Keratinocyte (primary cell): ENCODE measurements at regions not wholly inside any gene's neighbourhood (a gene's known extent, or its start where the extent isn't known, plus 50 kb on each side); places are given as distances from the start of the nearest gene placed in this dataset.

Experiments
- DNase-seq: peaks from one replicate; pipeline ENCODE4 v3.0.0-alpha.2; 2011; ENCODE audit warnings: low read depth, missing footprints, low spot score
- FAIRE-seq: peaks from 2 replicates; lab custom pipeline; 2011; peaks lifted over from hg19 to GRCh38; lab: Jason Lieb, UNC
- H2AFZ ChIP-seq: 2 replicates; pipeline ENCODE4 v1.6.0; 2012; ENCODE audit warnings: low read length, control low read depth, inconsistent platforms; ENCODE audit not compliant: control insufficient read depth
- H3K27ac ChIP-seq: 2 replicates; pipeline ENCODE4 v1.5.1; 2011; ENCODE audit warnings: low read length; ENCODE audit not compliant: control insufficient read depth, insufficient read depth
- H3K27me3 ChIP-seq: 3 replicates; pipeline ENCODE4 v1.6.0; 2011; ENCODE audit warnings: low read length; ENCODE audit not compliant: control insufficient read depth, insufficient read depth; ENCODE audit errors: extremely low read depth
- H3K36me3 ChIP-seq, 2 experiments: 2 replicates in 1 of 2; 3 replicates in 1 of 2; pipeline ENCODE4 v1.5.1; 2011; ENCODE audit warnings: low read length in 2 of 2, mild to moderate bottlenecking in 1 of 2; ENCODE audit not compliant: control insufficient read depth in 2 of 2, insufficient read depth in 2 of 2; ENCODE audit errors: extremely low read depth in 1 of 2
- H3K4me1 ChIP-seq: 3 replicates; pipeline ENCODE4 v1.5.1; 2011; ENCODE audit warnings: low read length; ENCODE audit not compliant: control insufficient read depth, insufficient read depth; ENCODE audit errors: extremely low read depth
- H3K4me2 ChIP-seq: 3 replicates; pipeline ENCODE4 v1.6.0; 2011; ENCODE audit warnings: low read depth, low read length; ENCODE audit not compliant: control insufficient read depth, insufficient read depth; ENCODE audit errors: extremely low read depth
- H3K4me3 ChIP-seq, 3 experiments: fragments of 200-600 bp in 1 of 3; sonication (generic) in 1 of 3; 2 replicates in 2 of 3; 3 replicates in 1 of 3; pipeline ENCODE4 v1.5.1; 2011 to 2016; ENCODE audit warnings: low read length in 3 of 3, mild to moderate bottlenecking in 3 of 3, control low read depth in 2 of 3, inconsistent platforms in 1 of 3, low read depth in 1 of 3, mixed read lengths in 1 of 3, mixed run types in 1 of 3, moderate library complexity in 1 of 3; ENCODE audit not compliant: control insufficient read depth in 2 of 3, insufficient read depth in 2 of 3; ENCODE audit errors: extremely low read depth in 1 of 3
- H3K79me2 ChIP-seq: 2 replicates; pipeline ENCODE4 v1.6.0; 2012; ENCODE audit warnings: low read length; ENCODE audit not compliant: control insufficient read depth, insufficient read depth
- H3K9ac ChIP-seq: 3 replicates; pipeline ENCODE4 v1.6.0; 2011; ENCODE audit warnings: low read length; ENCODE audit not compliant: control insufficient read depth, insufficient read depth; ENCODE audit errors: extremely low read depth
- H3K9me1 ChIP-seq: 3 replicates; pipeline ENCODE4 v1.6.0; 2011; ENCODE audit warnings: low read length; ENCODE audit not compliant: control insufficient read depth, insufficient read depth; ENCODE audit errors: extremely low read depth
- H3K9me3 ChIP-seq: 2 replicates; pipeline ENCODE4 v1.5.1; 2012; ENCODE audit warnings: low read depth, low read length; ENCODE audit not compliant: control insufficient read depth
- H4K20me1 ChIP-seq: 3 replicates; pipeline ENCODE4 v1.6.0; 2011; ENCODE audit warnings: low read length; ENCODE audit not compliant: control insufficient read depth, insufficient read depth; ENCODE audit errors: extremely low read depth
- CTCF ChIP-seq, 3 experiments: IDR thresholded peaks in 1 of 3; conservative IDR thresholded peaks in 1 of 3; optimal IDR thresholded peaks in 1 of 3; 2 replicates in 2 of 3; 3 replicates in 1 of 3; pipeline versions ENCODE3 to v1.5.1; 2011; ENCODE audit warnings: low read length in 3 of 3, mild to moderate bottlenecking in 3 of 3, moderate library complexity in 2 of 3, control low read depth in 1 of 3, inconsistent platforms in 1 of 3; ENCODE audit not compliant: insufficient read depth in 2 of 3; ENCODE audit errors: extremely low read depth in 1 of 3
- EZH2 ChIP-seq: IDR thresholded peaks from one replicate; pipeline ENCODE4 v1.6.1; 2012; ENCODE audit warnings: inconsistent platforms, mild to moderate bottlenecking, low read length, moderate library complexity
- dilution Hi-C: fragments of 300-500 bp; cut with MboI; formaldehyde crosslinking; loops from one replicate; pipeline ENCODE4 v1.7.0; 2020; ENCODE audit warnings: low sequenced_read_pairs; ENCODE audit not compliant: extremely low pct_ligation_motif_present

GRCh38 chr18:34097312-34097711 lies 127.4 kb downstream of the NOL4 start:
- H3K9me3 ChIP-seq = no peaks in the 10 kb centered on the region
- no peaks in the 10 kb centered on the region for H3K27me3 ChIP-seq
- no peak overlapping the region for H3K27ac ChIP-seq
- no peak for DNase-seq
- no peaks in the 10 kb centered on the region for H4K20me1 ChIP-seq
- FAIRE-seq = no peak
- no peak overlapping the region for H3K9ac ChIP-seq
- H3K4me1 ChIP-seq = no peaks in the 10 kb centered on the region
- H3K79me2 ChIP-seq = no peaks in the 10 kb centered on the region
- dilution Hi-C loops = no loop called here
- no peak overlapping the region for H3K4me3 ChIP-seq
- H3K36me3 ChIP-seq = no peaks in the 10 kb centered on the region
- H3K4me2 ChIP-seq = no peak overlapping the region
- H2AFZ ChIP-seq = no peak overlapping the region
- TF ChIP-seq EZH2 (no peak), CTCF (optimal IDR thresholded peaks at IDR 0.05 in 1 of 3, IDR thresholded peaks at IDR 0.05 in 1 of 3, conservative IDR thresholded peaks at IDR 0.05 in 1 of 3; ENCODE audit: extremely low read depth in 1 of 3, insufficient read depth in 2 of 3, low read length in 3 of 3) (no peak)
- no peaks in the 10 kb centered on the region for H3K9me1 ChIP-seq

DNA sequence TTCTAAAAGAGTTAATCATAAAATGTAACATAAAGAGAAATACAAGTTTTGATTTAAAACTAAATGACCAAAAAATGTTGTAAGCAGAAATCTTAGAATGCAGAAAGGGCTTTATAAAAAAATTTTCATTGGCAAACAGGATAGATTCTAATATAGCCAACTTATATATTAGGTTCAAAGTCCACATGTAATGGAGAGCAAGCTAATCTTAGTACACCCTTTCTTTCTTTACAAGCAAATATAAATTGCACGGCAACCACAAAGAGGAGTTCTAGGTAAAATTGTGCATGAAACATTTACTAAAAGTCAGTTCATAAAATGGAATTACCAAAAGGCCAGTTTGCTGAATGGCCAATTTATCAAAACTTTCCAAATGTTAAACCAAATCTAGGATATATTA lies 130.6 kb downstream of the NOL4 start:
- H4K20me1 ChIP-seq = no peaks in the 10 kb centered on the region
- H3K4me3 ChIP-seq = no peak overlapping the region
- H3K9me3 ChIP-seq = no peaks in the 10 kb centered on the region
- no peak overlapping the region for H2AFZ ChIP-seq
- no peak for TF ChIP-seq CTCF (optimal IDR thresholded peaks at IDR 0.05 in 1 of 3, IDR thresholded peaks at IDR 0.05 in 1 of 3, conservative IDR thresholded peaks at IDR 0.05 in 1 of 3; ENCODE audit: extremely low read depth in 1 of 3, insufficient read depth in 2 of 3, low read length in 3 of 3)
- TF ChIP-seq EZH2 = no peak
- dilution Hi-C loops = no loop called here
- no peaks in the 10 kb centered on the region for H3K79me2 ChIP-seq
- no peaks in the 10 kb centered on the region for H3K4me1 ChIP-seq
- H3K27me3 ChIP-seq = no peaks in the 10 kb centered on the region
- no peak overlapping the region for H3K9ac ChIP-seq
- no peaks in the 10 kb centered on the region for H3K9me1 ChIP-seq
- FAIRE-seq = no peak
- H3K36me3 ChIP-seq = no peaks in the 10 kb centered on the region
- no peak overlapping the region for H3K27ac ChIP-seq
- H3K4me2 ChIP-seq = no peak overlapping the region
- DNase-seq = no peak
